GM21619 (cell line): ENCODE measurements at regions not wholly inside any gene's neighbourhood (a gene's known extent, or its start where the extent isn't known, plus 50 kb on each side); places are given as distances from the start of the nearest gene placed in this dataset.

Experiments
- ATAC-seq: cut with Tn5 transposase; IDR thresholded peaks from one replicate; pipeline ENCODE4 v1.9.1; 2021; ENCODE audit not compliant: unreplicated experiment

DNA sequence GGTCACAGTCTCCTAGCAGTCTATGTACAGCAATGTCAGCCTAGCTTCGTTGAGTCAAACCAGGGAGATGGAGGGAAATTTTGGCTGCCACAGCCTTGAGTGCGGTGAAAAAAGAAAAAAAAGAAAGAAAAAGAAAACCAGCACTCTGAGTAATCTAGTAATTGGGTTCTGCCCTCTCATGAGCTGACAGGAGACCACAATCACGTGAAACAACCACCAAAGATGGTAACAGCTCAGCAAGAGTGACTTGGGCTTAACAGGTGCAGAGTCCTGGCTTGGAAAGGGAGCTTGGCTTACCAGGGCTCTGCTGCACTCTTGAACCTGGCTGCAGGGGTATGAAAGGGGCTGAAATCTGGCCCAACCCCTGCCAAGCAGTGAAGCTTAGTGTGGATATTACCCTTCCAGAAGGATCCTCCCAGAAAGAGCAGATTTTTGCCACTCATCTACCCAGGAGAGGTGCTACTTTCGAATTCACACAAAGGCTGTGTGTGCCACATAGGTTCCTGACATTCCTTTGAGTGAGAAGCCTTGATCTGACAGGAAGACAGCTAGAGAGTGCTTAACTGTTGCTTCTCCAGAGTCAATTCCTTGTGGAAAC lies 350.3 kb downstream of the PTTG2 start:
- ATAC-seq = peak; percentile 85

DNA sequence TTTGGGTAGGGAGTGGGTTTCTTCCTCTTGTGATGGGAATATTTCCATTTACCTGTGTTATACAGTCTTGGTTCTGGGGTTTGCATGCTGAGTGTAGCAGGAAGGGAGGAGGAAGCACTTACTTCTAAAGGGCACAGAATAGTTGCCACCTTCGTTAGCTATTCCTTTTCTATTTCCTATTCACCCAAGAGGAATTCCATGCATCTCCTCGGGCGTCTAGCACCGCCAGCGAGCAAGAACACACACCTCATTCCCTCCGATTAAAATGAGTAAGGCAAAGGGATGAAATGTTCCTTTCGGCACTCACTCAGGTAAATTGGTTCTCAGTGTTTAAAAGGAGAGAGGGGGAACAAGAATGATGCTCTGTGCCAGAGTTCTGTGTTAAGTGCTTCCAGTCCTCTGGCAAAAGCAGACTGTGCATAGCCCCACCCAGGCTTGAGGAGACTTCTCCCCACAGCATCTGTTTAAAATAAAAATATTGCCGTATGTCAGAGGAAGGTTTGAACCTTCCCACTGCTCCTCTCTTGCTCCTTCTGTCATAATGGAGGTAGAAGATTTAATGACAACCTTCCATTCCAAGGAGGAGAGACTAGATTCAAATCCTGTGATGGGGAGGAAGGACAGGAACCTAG lies 351.4 kb downstream of the PTTG2 start:
- ATAC-seq = no peak

DNA sequence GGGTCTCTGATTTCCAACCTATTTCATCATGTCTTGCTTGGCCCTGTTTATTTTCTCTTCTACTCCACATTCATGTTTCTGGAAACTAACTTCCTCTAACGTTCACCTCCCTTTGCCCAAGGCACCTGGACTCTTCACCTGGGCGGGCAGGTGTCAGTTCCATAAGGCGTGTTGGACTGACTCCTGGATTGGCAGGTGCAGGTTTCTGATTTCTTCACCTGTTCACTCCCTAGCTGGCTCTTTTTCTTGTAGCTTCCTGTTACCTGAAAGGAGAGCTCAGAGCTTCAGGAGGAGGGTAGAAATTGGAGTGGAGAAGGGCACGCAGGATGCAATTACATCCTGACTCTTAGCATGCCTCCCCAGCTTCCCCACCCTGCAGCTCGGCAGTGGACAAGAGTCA lies 350.8 kb upstream of the KLF3 start:
- no peak for ATAC-seq

DNA sequence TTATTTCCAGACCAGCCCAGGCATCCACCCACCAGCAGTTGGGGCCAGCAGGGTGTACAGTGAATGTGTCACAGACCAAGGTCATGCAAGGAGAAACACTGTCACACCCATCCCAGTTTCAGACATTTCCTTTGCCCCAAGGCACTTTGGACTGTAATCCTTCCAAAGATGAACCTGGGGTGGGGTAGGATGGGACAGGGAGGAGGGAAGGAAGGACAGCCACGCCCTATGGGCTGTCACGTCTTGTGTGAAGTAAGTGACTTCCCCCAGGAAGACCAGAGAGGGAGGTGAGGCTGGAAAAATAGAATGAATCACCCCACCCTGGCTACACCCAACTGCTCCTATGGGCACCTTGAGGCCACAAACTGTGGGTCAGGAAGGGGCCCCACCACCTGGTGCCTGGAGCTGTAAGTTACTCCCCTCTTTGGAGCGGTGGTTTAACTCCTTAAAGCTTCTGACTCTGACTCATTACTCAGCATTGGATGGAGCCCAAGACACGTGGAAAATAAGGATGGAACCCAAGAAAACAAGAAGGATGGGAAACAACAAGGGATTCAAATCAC lies 349.9 kb upstream of the KLF3 start:
- no peak for ATAC-seq

DNA sequence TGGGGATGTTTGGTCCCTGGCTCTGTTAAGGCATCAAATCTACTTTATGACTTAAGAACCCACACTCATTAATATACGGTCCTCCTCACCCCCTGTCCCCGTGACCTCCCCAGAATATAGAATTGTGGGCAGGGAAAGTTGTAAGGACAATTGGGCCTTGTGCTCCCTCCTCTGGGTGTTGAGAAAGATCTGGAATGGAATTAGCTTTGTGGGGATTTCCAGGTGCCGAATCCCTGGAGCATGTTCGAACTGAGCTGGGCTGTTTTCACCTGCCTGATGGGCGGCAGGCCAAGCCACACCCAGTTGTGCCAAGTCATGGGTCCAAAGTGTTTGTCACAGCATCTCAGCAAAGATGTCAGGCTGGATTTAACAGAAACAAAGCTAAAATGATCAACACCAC lies 349.3 kb upstream of the KLF3 start:
- ATAC-seq = no peak

DNA sequence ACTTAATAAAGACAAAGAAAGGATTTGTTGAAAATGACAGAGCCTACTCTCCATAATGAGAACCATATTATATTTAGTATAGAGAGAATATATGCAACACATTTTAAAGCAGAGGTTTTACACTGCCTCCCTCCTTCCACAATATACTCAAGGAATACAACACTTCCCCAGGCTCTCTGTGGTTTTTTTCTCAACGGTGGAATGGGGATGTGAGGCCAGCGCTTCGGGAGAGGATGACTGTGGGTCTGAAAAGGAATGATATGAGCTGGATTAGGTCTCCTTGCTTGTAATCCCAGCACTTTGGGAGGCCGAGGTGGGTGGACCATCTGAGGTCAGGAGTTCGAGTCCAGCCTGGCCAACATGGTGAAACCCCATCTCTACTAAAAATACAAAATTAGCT lies 348.7 kb upstream of the KLF3 start:
- no peak for ATAC-seq

DNA sequence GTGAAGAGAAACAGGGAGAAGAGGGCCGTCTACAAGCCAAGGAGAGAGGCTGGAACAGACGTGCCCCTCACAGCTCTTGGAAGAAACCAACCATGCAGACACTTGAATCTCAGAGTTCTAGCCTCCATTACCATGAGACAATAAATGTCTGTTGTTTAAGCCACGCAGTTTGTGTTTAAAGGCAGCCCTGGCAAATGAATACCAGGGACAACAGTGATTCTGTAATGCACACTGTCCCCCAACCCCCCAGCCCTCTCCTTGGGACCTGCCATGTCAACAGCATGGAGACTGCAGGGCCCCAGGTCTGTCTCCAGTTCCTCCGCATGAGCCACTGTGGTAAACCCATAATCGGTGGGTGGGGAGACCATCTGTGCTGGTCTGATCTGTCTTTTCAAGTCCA lies 348.0 kb upstream of the KLF3 start:
- ATAC-seq = no peak

DNA sequence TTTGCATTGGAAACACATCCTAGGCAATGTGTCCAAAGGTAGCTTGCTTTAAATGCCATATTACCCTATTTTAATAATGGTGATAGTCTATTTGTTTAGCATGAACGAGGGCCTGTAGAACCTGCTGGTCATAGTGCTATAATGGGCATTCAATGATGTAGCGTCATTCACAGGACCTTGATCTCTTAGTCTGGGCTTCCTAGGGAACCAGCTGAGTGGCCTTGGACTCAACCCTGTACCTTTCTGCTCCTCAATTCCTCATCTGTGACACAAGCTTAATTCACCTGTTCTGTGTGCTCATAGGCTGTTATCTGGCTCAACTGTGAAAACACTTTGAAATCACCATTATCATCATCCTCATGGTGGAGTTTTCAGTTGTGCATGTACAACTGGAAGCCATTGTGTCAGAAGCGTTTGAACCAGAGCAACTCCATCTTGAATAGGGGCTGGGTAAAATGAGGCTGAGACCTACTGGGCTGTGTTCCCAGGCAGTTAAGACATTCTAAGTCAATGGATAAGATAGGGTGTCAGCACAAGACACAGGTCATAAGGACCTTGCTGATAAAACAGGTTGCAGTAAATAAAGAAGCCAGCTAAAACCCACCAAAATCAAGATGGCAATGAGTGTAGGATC lies 346.8 kb upstream of the KLF3 start:
- no peak for ATAC-seq

DNA sequence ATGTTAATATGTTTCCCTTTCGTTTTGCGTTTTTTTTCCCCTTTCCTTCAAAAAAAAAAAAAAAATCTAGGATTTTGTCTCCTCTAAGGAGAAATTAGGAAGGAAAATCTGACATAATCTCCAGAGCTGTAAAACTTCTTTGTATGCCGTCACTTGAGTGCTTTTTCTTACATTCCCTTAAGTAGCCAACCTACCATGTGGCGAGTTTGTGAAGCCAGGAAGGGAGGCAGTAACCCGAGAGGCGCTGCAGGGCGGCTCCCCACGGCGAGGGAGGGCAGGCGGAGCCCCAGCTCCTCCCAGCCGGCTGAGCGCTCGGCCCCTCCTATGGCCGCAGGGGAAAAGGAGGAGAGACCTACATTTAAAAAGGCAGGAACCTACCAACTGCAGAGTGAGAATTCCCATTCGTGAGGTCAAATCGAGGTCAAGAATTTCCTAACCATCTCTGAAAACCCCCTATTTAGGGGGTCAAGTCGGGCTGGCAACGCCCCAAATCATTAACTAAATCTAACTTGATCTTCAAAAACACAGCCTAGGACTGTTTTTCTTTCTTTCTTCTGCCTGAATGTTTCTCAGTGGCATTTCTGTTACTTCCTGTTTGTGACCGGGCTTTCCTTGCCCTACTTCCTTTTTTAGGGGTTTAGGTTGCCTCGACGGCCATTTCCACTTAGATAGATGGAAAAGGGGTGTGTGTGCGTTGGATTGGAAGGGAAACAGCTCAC lies 345.1 kb upstream of the KLF3 start:
- peak; percentile 89 for ATAC-seq

DNA sequence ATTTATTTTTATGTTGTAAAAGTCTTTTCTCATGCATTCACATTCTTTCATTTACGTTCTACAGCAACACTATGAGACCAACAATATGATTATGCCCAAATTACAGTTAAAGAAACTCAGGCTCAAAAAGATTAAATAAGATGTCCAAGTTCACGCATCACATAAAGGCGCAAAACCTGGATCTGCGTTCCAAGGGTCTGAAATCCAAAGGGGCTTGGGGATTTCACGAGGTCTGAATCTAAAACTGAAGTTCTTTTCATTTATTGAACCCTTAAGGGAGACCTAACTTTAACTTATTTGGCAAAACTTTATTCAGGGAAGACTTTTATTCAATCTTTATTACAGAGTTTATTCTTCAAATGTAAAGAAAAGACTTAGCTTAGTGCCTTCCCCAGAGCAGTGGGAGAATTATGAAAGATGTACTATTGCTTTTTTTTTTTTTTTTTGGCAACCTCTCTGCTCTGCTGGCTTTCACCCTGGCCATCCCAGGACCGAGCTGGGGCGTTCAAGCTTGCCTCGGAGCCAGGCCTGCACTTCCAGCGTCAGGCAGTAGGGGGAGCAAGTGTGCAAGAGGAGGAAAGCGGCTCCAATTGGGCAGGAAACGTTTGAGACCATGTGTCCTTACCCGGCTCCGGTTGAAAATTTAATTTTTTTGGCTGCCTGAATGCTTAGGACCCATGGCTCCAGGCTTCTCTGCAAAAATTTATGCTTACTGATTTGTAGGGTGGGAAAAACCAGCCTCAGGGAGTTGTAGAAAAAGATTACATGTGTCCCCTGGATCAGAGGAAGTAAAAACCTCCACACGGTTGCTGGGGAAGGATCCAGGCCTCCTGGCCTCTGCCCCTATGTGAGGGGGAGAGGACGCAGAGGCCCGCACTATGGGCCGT lies 344.3 kb upstream of the KLF3 start:
- ATAC-seq = peak; percentile 48

DNA sequence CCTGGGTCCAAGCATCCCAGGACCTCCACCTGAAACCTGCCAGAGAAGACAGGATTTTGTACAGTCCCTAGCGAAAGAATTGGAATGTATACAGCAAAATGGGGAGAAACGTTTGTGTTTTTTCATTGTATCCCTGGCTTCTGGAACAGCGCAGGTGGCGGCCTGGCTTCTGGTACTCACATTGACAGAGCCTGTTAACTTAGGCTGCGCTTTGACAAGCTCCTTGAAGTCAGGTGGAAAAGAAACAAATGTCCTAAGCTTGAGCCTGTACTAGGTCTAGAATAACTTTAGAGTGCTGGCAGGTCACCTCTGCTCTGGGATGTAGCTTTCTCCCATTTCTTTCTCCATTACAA lies 343.7 kb upstream of the KLF3 start:
- no peak for ATAC-seq

DNA sequence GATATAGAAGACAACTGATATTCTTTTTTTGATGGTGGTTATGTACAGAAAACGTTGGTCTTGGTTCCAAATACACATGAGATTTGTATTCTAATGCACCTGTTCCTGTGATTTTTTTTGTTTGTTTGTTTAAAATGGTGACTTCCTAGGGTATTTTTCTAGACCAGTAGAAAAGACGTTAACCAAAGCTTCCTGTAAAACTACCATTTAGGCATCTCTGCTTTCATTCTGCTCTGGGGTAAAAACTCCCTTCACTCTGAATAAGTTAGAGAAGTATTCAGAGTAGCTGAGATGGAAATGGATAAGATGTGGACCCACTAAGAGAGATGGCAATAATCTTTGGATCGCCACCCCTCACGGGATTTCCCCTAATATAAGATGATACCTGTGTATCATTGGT lies 343.2 kb upstream of the KLF3 start:
- no peak for ATAC-seq

DNA sequence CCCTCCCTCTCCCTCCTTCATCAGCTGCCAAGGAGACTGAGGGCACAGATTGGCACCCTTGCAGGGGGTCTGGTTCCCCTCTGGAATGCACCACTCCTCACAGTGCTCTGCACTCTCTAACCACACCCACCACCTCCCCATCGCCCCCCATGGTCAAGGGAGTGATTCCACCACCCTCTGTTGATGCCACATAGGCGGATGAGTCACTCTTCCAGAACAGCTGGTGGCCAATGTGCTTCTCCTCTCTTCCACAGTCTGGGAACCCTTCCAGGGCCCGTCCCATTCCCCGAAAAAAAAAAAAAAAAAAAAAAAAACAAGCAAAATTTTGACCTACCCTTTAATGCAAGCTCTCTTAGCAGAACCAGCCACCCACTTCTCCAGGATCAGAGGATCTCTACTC lies 341.3 kb upstream of the KLF3 start:
- no peak for ATAC-seq

DNA sequence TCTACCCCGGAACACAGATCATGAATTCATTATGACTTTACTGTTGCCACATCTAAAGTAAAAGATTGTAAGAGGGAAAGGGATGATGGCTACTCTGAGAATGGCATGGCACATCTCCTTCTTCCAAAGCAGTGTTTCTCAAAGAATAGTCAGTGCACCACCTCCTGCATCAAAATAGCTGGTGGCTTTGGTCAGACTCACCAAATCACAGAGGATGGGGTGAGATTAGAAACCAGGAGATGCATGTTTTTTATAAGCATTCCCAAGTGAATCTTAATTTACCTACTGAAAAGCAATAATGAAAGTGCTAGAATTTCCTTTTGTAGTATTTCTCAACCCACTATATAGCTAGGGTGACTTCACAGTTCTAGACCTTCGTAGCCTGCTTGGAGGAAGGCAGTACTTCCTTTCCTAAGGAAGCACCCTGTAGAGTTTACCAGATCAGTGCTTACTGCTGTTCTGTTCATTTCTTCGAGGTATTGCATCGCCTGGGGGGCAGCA lies 340.8 kb upstream of the KLF3 start:
- no peak for ATAC-seq

DNA sequence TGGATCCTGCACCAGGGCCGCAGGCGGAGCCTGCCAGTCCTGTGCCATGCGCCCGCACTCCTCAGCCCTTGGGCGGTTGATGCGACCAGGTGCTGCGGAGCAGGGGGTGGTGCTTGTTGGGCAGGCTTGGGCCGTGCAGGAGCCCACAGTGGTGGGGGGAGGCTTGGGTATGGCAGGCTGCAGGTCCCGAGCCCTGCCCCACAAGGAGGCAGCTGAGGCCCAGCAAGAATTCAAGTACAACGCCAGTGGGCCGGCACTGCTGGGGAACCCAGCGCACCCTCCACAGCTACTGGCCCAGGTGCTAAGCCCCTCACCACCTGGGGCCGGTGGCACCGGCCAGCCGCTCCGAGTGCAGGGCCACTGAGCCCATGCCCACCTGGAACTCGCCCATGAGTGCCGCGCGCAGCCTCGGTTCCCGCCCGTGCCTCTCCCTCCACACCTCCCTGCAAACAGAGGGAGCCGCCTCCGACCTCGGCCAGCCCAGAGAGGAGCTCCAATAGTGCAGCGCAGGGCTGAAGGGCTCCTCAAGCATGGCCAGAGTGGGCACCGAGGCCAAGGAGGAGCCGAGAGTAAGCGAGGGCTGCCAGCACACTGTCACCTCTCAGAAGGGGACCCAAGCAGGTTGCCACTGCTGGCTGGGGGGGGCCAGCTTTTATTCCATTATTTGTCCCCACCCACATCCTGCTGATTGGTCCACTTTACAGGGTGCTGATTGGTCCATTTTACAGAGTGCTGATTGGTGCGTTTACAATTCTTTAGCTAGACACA lies 339.0 kb upstream of the KLF3 start:
- no peak for ATAC-seq

DNA sequence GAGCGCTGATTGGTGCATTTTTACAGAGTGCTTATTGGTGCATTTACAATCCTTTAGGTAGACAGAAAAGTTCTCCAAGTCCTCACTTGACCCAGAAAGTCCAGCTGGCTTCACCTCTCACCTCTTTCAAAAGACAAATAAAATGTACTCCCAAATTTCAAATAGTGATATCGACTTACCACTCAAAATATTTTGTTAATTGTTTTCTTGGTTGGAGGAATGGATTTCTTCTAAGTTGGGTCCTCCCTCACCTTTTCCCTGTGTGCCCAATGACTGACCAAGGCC lies 338.4 kb upstream of the KLF3 start:
- ATAC-seq = no peak

DNA sequence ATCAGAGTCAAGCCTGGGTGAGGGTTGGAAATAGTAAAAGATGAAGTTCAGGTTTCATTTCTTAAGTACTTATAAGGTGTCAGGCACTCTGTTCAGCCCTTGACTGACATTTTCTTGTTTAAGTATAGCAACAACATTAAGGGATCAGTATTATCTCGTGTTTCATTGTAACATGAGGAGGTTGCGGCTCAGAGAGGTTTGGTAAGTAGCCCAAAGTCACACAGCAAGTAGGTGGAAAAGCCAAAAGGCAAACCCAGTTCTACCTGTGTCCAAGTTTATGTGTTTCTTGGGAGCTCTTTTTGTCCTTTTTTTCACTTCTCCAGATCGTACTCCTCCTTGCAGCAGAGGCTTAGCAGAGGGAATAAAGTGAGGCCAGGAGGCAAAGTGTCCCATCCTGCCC lies 337.5 kb upstream of the KLF3 start:
- no peak for ATAC-seq

DNA sequence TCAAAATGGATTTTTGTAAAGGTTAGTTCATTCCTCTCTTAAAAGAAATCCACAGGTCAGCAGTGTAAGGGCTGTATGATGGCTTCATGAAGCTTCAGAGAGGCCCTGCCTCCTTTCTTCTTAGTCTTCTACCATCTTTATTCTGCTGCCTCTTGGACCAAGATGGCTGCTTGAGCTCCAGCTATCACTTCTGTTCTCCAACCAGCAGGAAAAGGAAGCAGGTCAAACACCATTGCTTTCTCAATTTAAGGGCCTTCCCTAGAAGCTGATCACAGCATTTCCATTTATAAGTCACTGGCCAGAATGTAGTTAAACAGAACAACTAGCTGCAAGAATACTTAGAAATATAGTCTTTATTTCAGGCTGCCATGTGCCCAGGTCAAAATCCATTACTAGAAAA lies 336.8 kb upstream of the KLF3 start:
- ATAC-seq = no peak

DNA sequence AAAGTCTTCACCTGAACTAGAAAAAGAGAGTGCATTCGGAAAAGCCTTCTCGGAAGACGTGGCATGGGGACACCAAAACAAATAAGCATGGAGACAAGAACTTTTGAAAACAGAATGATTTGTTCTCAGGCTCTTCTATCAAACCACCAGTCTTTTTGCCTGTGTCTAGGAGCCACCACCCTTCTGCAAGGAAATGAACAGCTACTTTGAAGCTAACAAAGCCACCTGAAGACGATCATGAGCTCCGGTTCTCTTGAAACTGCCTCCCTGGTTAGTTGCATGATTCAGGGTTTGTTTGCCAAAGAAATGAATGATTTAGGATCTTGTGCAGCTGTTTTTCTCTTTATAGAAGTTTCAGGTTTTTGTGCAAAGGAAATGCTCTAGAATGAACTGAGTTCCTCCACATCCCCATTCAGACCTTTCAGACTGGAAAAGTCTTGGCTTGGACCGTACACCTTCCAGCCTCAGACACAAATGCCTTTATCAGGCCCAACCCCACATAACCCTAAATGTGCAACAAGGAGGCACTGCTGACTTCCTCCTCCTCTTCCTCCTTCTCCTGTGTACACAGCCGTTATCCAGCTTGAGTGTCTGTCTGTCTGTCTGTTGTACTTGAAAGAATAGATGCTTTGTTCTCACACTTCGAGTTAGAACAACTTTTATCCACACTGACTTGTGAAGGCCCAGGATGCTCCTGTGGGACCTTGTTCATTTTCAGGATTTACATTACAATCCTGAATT lies 334.8 kb upstream of the KLF3 start:
- ATAC-seq = no peak

DNA sequence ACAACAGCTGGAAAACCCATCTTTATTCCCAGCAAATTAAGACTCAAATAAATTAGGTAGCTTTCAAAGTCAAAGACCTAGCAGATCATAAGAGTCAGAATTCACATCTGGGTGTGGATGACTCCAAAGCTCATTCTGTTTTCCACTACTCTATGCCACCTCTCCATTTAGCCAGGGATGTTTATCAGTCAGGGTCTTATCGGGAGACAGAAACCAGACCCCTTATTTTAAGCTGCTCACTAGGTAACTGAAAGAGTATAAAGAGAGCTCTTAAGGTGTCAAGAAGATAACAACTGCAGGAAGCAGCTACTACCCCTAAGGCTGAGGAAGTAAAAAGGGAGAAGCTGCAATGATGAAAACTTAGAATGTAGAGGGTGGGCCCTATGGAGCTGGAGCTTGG lies 333.7 kb upstream of the KLF3 start:
- ATAC-seq = no peak
